ENCODE measurements at regions not wholly inside any gene's neighbourhood (a gene's known extent, or its start where the extent isn't known, plus 50 kb on each side); places are given as distances from the start of the nearest gene placed in this dataset.

- Mint-ChIP-seq H3K36me3 (no peaks in the 10 kb centered on the region), H3K4me3 (no peak overlapping the region), H3K27ac (no peak overlapping the region), H3K4me1 (ENCODE audit: low read depth) (no peaks in the 10 kb centered on the region), H3K9me3 (peaks cover 6% of the 10 kb centered on the region), H3K27me3 (no peaks in the 10 kb centered on the region)
- DNase-seq: no peak
- POLR2A ChIA-PET: no interaction called here
- CTCF ChIA-PET: no interaction called here
- intact Hi-C loops (cut with micrococcal nuclease): no loop called here
Measured at GRCh38 chr6:93494057-93494456, 74.7 kb upstream of the EPHA7 start.

- ChIA-PET POLR2A (no interaction called here), CTCF (no interaction called here)
- no peaks in the 10 kb centered on the region for H3K27me3 Mint-ChIP-seq
- H3K27ac Mint-ChIP-seq: no peak overlapping the region
- peaks cover 9% of the 10 kb centered on the region for H3K9me3 Mint-ChIP-seq
- intact Hi-C loops (cut with micrococcal nuclease): no loop called here
- DNase-seq: no peak
- no peak overlapping the region for H3K4me3 Mint-ChIP-seq
- H3K36me3 Mint-ChIP-seq: no peaks in the 10 kb centered on the region
- H3K4me1 Mint-ChIP-seq (ENCODE audit: low read depth): no peaks in the 10 kb centered on the region
Measured at GRCh38 chr6:93474733-93475179, 55.4 kb upstream of the EPHA7 start.

GRCh38 chr6:93471281-93471680 is 51.9 kb upstream of the EPHA7 start:
- Mint-ChIP-seq H3K9me3 (peaks cover 11% of the 10 kb centered on the region), H3K27me3 (no peaks in the 10 kb centered on the region), H3K4me1 (ENCODE audit: low read depth) (no peaks in the 10 kb centered on the region), H3K36me3 (no peaks in the 10 kb centered on the region), H3K4me3 (no peak overlapping the region), H3K27ac (no peak overlapping the region)
- POLR2A ChIA-PET: no interaction called here
- CTCF ChIA-PET: no interaction called here
- DNase-seq: no peak
- intact Hi-C loops (cut with micrococcal nuclease): no loop called here

All from activated CD4-positive, alpha-beta memory T cell treated with anti-CD3 and anti-CD28 coated beads for 36 hours (primary cell).